H9 (cell line): ENCODE measurements at regions not wholly inside any gene's neighbourhood (a gene's known extent, or its start where the extent isn't known, plus 50 kb on each side); places are given as distances from the start of the nearest gene placed in this dataset.

Experiments
- DNase-seq: peaks from one replicate; pipeline ENCODE4 v3.0.0-alpha.2; 2017
- H2AFZ ChIP-seq: one replicate; pipeline ENCODE4 v1.6.1; 2013; ENCODE audit warnings: mild to moderate bottlenecking, low read length, control low read depth, moderate library complexity
- H2AK5ac ChIP-seq: 2 replicates; pipeline ENCODE4 v1.6.1; 2013; ENCODE audit warnings: low read length, control low read depth, mixed read lengths; ENCODE audit not compliant: insufficient read length
- H2BK120ac ChIP-seq: one replicate; pipeline ENCODE4 v1.6.1; 2013; ENCODE audit warnings: low read depth, mild to moderate bottlenecking, low read length, control low read depth, inconsistent platforms; ENCODE audit not compliant: poor library complexity, severe bottlenecking
- H2BK12ac ChIP-seq: 2 replicates; pipeline ENCODE4 v1.6.1; 2013; ENCODE audit warnings: low read length, control low read depth, mixed read lengths, low read depth; ENCODE audit not compliant: insufficient read length
- H2BK15ac ChIP-seq: 2 replicates; pipeline ENCODE4 v1.6.1; 2013; ENCODE audit warnings: low read depth, low read length, control low read depth
- H2BK20ac ChIP-seq: one replicate; pipeline ENCODE4 v1.6.1; 2013; ENCODE audit warnings: low read depth, mild to moderate bottlenecking, low read length, control low read depth, inconsistent platforms; ENCODE audit not compliant: poor library complexity, severe bottlenecking
- H2BK5ac ChIP-seq: 2 replicates; pipeline ENCODE4 v1.6.1; 2013; ENCODE audit warnings: low read length, control low read depth, mixed read lengths; ENCODE audit not compliant: insufficient read length
- H3K14ac ChIP-seq: 2 replicates; pipeline ENCODE4 v1.6.1; 2013; ENCODE audit warnings: low read length, control low read depth; ENCODE audit not compliant: insufficient read depth
- H3K18ac ChIP-seq: 2 replicates; pipeline ENCODE4 v1.6.1; 2013; ENCODE audit warnings: low read depth, mild to moderate bottlenecking, mixed read lengths, low read length, control low read depth; ENCODE audit not compliant: insufficient read length
- H3K23ac ChIP-seq: 2 replicates; pipeline ENCODE4 v1.6.1; 2013; ENCODE audit warnings: low read length, control low read depth, mixed read lengths, low read depth; ENCODE audit not compliant: insufficient read length
- H3K23me2 ChIP-seq: 2 replicates; pipeline ENCODE4 v1.6.1; 2013; ENCODE audit warnings: low read depth, mild to moderate bottlenecking, mixed read lengths, low read length, control low read depth; ENCODE audit not compliant: insufficient read length, poor library complexity, severe bottlenecking
- H3K27ac ChIP-seq: 2 replicates; pipeline ENCODE4 v1.5.1; 2013; ENCODE audit warnings: low read length, control low read depth, mixed read lengths, low read depth; ENCODE audit not compliant: insufficient read length
- H3K27me3 ChIP-seq: 2 replicates; pipeline ENCODE4 v1.6.1; 2013; ENCODE audit warnings: low read length, control low read depth, inconsistent platforms; ENCODE audit not compliant: insufficient read depth
- H3K4ac ChIP-seq: 2 replicates; pipeline ENCODE4 v1.6.1; 2013; ENCODE audit warnings: low read depth, mild to moderate bottlenecking, control low read depth, inconsistent platforms, low read length, moderate library complexity
- H3K4me1 ChIP-seq: 2 replicates; pipeline ENCODE4 v1.6.1; 2013; ENCODE audit warnings: low read length, control low read depth, inconsistent platforms; ENCODE audit not compliant: insufficient read depth
- H3K4me2 ChIP-seq: 2 replicates; pipeline ENCODE4 v1.6.1; 2013; ENCODE audit warnings: low read length, control low read depth, mixed read lengths; ENCODE audit not compliant: insufficient read length, insufficient read depth
- H3K56ac ChIP-seq: 2 replicates; pipeline ENCODE4 v1.6.1; 2013; ENCODE audit warnings: low read depth, mild to moderate bottlenecking, mixed read lengths, low read length, control low read depth; ENCODE audit not compliant: insufficient read length
- H3K79me1 ChIP-seq: 2 replicates; pipeline ENCODE4 v1.6.1; 2013; ENCODE audit warnings: low read depth, mild to moderate bottlenecking, moderate library complexity, low read length, control low read depth, inconsistent platforms; ENCODE audit not compliant: insufficient read depth, poor library complexity, severe bottlenecking
- H3K79me2 ChIP-seq: 2 replicates; pipeline ENCODE4 v1.6.1; 2013; ENCODE audit warnings: low read length, control low read depth, inconsistent platforms; ENCODE audit not compliant: insufficient read depth
- H3K9ac ChIP-seq: 2 replicates; pipeline ENCODE4 v1.6.1; 2013; ENCODE audit warnings: low read length, control low read depth, mixed read lengths; ENCODE audit not compliant: insufficient read length; ENCODE audit errors: extremely low read depth
- H3K9me3 ChIP-seq: one replicate; pipeline ENCODE4 v1.6.1; 2013; ENCODE audit warnings: low read depth, low read length, inconsistent platforms; ENCODE audit not compliant: control insufficient read depth
- H3T11ph ChIP-seq: one replicate; pipeline ENCODE4 v1.6.1; 2013; ENCODE audit warnings: mild to moderate bottlenecking, low read length, control low read depth, inconsistent platforms
- H4K20me1 ChIP-seq: one replicate; pipeline ENCODE4 v1.6.1; 2013; ENCODE audit not compliant: control insufficient read depth, insufficient read length, insufficient read depth
- H4K5ac ChIP-seq: 2 replicates; pipeline ENCODE4 v1.6.1; 2013; ENCODE audit warnings: low read depth, mild to moderate bottlenecking, mixed read lengths, low read length, control low read depth; ENCODE audit not compliant: insufficient read length
- H4K8ac ChIP-seq: replicated peaks from 2 replicates; pipeline ENCODE4 v1.6.1; 2013; ENCODE audit warnings: low read length, control low read depth, mixed read lengths, low read depth; ENCODE audit not compliant: insufficient read length
- H4K91ac ChIP-seq: 2 replicates; pipeline ENCODE4 v1.6.1; 2013; ENCODE audit warnings: low read depth, mild to moderate bottlenecking, moderate library complexity, mixed read lengths, low read length, control low read depth; ENCODE audit not compliant: insufficient read length
- H3K27ac Mint-ChIP-seq, 3 experiments: 2 replicates in 2 of 3; 3 replicates in 1 of 3; pipeline ENCODE4 v1.8.0; 2020 to 2021; ENCODE audit warnings: mixed read lengths in 3 of 3, mild to moderate bottlenecking in 1 of 3, moderate library complexity in 1 of 3
- H3K27me3 Mint-ChIP-seq: 2 replicates; pipeline ENCODE4 v1.8.0; 2021; ENCODE audit warnings: low read depth, mild to moderate bottlenecking, moderate library complexity, mixed read lengths
- H3K36me3 Mint-ChIP-seq, 3 experiments: 2 replicates in 2 of 3; 3 replicates in 1 of 3; pipeline ENCODE4 v1.8.0; 2020 to 2021; ENCODE audit warnings: low read depth in 3 of 3, mixed read lengths in 3 of 3; ENCODE audit not compliant: insufficient read depth in 1 of 3
- H3K4me1 Mint-ChIP-seq, 2 experiments: 2 replicates each; pipeline ENCODE4 v1.8.0; 2020; ENCODE audit warnings: mixed read lengths in 2 of 2
- H3K4me3 Mint-ChIP-seq, 2 experiments: 2 replicates in 1 of 2; 3 replicates in 1 of 2; pipeline ENCODE4 v1.8.0; 2020 to 2021; ENCODE audit warnings: mild to moderate bottlenecking in 2 of 2, mixed read lengths in 2 of 2, moderate library complexity in 1 of 2
- H3K9me3 Mint-ChIP-seq, 2 experiments: 2 replicates in 1 of 2; 3 replicates in 1 of 2; pipeline ENCODE4 v1.8.0; 2020; ENCODE audit warnings: mild to moderate bottlenecking in 2 of 2, mixed read lengths in 2 of 2, moderate library complexity in 1 of 2
- CTCF ChIP-seq: fragments of 200-600 bp; sonication (generic); conservative IDR thresholded peaks from 3 replicates; pipeline ENCODE4 v1.8.0; 2021; ENCODE audit warnings: antibody characterized with exemption, mild to moderate bottlenecking
- WGBS: extraction: QIAGEN DNeasy Blood & Tissue Kit; methylation state at CpG from one replicate; pipeline ENCODE4 v1.1.7; 2013; ENCODE audit warnings: missing lambda C conversion rate, low lambda C conversion rate, mixed read lengths; ENCODE audit not compliant: insufficient read length; ENCODE audit errors: extremely low coverage; 5-methylcytosine and 5-hydroxymethylcytosine counted together

- no peaks in the 10 kb centered on the region; a peak in 1 of 5 replicates for H3K9me3 Mint-ChIP-seq
- Histone ChIP-seq H2AK5ac (no peak overlapping the region), H4K8ac (no peak overlapping the region), H4K91ac (no peak overlapping the region), H4K20me1 (no peaks in the 10 kb centered on the region), H3K27ac (no peak overlapping the region), H3K9me3 (no peaks in the 10 kb centered on the region), H3K27me3 (no peaks in the 10 kb centered on the region), H2BK5ac (no peak overlapping the region), H3K23ac (no peak overlapping the region), H2BK12ac (no peak overlapping the region), H2BK20ac (no peak overlapping the region), H2AFZ (no peak overlapping the region), H2BK120ac (no peak overlapping the region), H2BK15ac (no peak overlapping the region), H3K9ac (no peak overlapping the region), H3K79me2 (no peaks in the 10 kb centered on the region), H4K5ac (no peak overlapping the region), H3K4ac (no peak overlapping the region), H3T11ph (no peak overlapping the region), H3K18ac (no peak overlapping the region), H3K79me1 (no peaks in the 10 kb centered on the region), H3K56ac (no peak overlapping the region), H3K14ac (peak overlapping the region; percentile 12; the same call in 1 of the 2 replicates), H3K4me2 (no peak overlapping the region), H3K4me1 (0 out of 2 replicates have a peak, but pooled peaks cover 3% of the 10 kb centered on the region), H3K23me2 (no peaks in the 10 kb centered on the region)
- peaks cover 3% of the 10 kb centered on the region; the same call in 1 of the 2 replicates for H3K27me3 Mint-ChIP-seq
- no peak overlapping the region for H3K27ac Mint-ChIP-seq
- H3K36me3 Mint-ChIP-seq, result no peaks in the 10 kb centered on the region; a peak in 1 of 7 replicates
- H3K4me3 Mint-ChIP-seq, result no peak overlapping the region
- WGBS, result no CpG with 5 or more reads among the region's 7 CpGs
- peak; percentile 15 for DNase-seq
- H3K4me1 Mint-ChIP-seq, result peaks cover 24 to 26% of the 10 kb centered on the region in 2 experiments
- TF ChIP-seq CTCF, result no peak
Observed at GRCh38 chr2:15731213-15731888, 139.7 kb downstream of the DDX1 start.
